WERI-Rb-1 (cell line): ENCODE measurements at regions not wholly inside any gene's neighbourhood (a gene's known extent, or its start where the extent isn't known, plus 50 kb on each side); places are given as distances from the start of the nearest gene placed in this dataset.

Experiments used
- DNase-seq: peaks from one replicate; pipeline ENCODE4 v3.0.0-alpha.2; 2020
- H3K27ac ChIP-seq: fragments of 250-450 bp; sonication (Bioruptor Pico); 2 replicates; pipeline ENCODE4 v1.5.1; 2020; ENCODE audit warnings: mild to moderate bottlenecking, moderate library complexity
- H3K27me3 ChIP-seq: fragments of 250-450 bp; sonication (Bioruptor Pico); 2 replicates; pipeline ENCODE4 v1.5.1; 2021; ENCODE audit warnings: mild to moderate bottlenecking, low read depth, moderate library complexity; ENCODE audit not compliant: insufficient read depth, severe bottlenecking
- H3K36me3 ChIP-seq: fragments of 250-450 bp; sonication (Bioruptor Pico); 2 replicates; pipeline ENCODE4 v1.5.1; 2020; ENCODE audit warnings: mild to moderate bottlenecking, moderate library complexity
- H3K4me3 ChIP-seq: 2 replicates; pipeline ENCODE4 v1.5.1; 2011; ENCODE audit warnings: low read depth, mild to moderate bottlenecking, control low read depth, low read length
- H3K9me3 ChIP-seq: fragments of 250-450 bp; sonication (Bioruptor Pico); 2 replicates; pipeline ENCODE4 v1.5.1; 2021; ENCODE audit warnings: mild to moderate bottlenecking, moderate library complexity; ENCODE audit not compliant: severe bottlenecking
- CTCF ChIP-seq: IDR thresholded peaks from 2 replicates; pipeline ENCODE4 v1.5.1; 2011; ENCODE audit warnings: low read depth, mild to moderate bottlenecking, control low read depth, inconsistent platforms, low read length

DNA sequence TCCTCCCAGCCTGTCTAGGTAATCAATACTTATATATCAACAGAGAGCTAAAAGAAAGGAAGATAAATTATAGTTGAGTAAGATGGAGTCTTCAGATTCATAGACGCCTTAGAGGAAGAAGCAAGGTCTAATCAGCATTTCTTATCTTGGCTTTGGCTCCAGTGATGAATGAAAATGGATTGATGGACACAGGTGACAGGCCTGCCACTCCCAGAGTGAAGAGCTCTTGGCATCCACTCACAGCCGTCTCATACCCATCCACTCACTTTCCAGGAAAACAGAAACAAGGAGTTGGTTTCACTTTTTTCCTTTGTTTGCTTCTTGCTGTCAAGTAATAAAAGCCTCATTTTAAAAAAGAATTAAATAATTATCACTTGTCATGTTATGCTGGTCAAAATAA lies 168.2 kb downstream of the MFSD1 start:
- Histone ChIP-seq H3K27me3 (no peaks in the 10 kb centered on the region), H3K36me3 (no peaks in the 10 kb centered on the region), H3K27ac (no peak overlapping the region), H3K4me3 (no peak overlapping the region), H3K9me3 (no peaks in the 10 kb centered on the region)
- DNase-seq = no peak
- TF ChIP-seq CTCF = no peak

- no peak for DNase-seq
- Histone ChIP-seq H3K9me3 (no peaks in the 10 kb centered on the region), H3K27ac (no peak overlapping the region), H3K4me3 (no peak overlapping the region), H3K36me3 (no peaks in the 10 kb centered on the region), H3K27me3 (peaks cover 2% of the 10 kb centered on the region)
- TF ChIP-seq CTCF = no peak
Measured at GRCh38 chr3:158974904-158975303, 173.1 kb downstream of the MFSD1 start.

DNA sequence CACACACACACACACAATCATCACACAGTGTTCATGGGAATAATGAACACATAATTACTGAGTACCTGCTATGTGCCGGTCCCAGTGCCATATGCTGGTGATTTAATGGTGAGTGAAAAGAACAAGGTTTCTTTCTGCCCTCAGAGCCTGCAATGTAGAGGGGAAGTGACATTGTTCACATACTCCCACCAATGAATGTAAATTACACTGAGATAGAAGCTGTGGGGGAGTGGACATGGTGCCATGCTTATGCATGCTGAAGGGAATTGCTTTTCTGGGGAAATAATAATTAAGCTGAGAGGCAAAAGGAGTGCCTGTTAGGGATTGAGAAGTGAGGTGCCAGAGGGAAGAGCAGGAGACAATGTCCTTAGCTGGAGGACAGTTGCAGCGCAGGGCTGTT lies 175.1 kb downstream of the MFSD1 start:
- peaks cover 4% of the 10 kb centered on the region for H3K27me3 ChIP-seq
- H3K4me3 ChIP-seq = no peak overlapping the region
- H3K9me3 ChIP-seq = no peaks in the 10 kb centered on the region
- no peak for TF ChIP-seq CTCF
- H3K27ac ChIP-seq = no peak overlapping the region
- no peak for DNase-seq
- no peaks in the 10 kb centered on the region for H3K36me3 ChIP-seq

GRCh38 chr3:158977497-158977896 lies 175.6 kb downstream of the MFSD1 start:
- no peaks in the 10 kb centered on the region for H3K9me3 ChIP-seq
- H3K36me3 ChIP-seq = no peaks in the 10 kb centered on the region
- TF ChIP-seq CTCF = no peak
- no peak overlapping the region for H3K27ac ChIP-seq
- DNase-seq = no peak
- no peak overlapping the region for H3K4me3 ChIP-seq
- peaks cover 4% of the 10 kb centered on the region for H3K27me3 ChIP-seq

GRCh38 chr3:158983216-158984099 lies 181.6 kb downstream of the MFSD1 start:
- TF ChIP-seq CTCF = no peak
- no peak for DNase-seq
- Histone ChIP-seq H3K27me3 (peaks cover 4% of the 10 kb centered on the region), H3K9me3 (peaks cover 6% of the 10 kb centered on the region), H3K4me3 (no peak overlapping the region), H3K36me3 (no peaks in the 10 kb centered on the region), H3K27ac (no peak overlapping the region)
